BLaER1 (cell line): ENCODE measurements at regions not wholly inside any gene's neighbourhood (a gene's known extent, or its start where the extent isn't known, plus 50 kb on each side); places are given as distances from the start of the nearest gene placed in this dataset.

Source experiments
- H3K27ac ChIP-seq: shearing (Covaris generic); formaldehyde crosslinking; 2 replicates; pipeline ENCODE4 v1.8.1; 2022
- H3K27me3 ChIP-seq: shearing (Covaris generic); formaldehyde crosslinking; 2 replicates; pipeline ENCODE4 v1.8.1; 2022
- H3K36me3 ChIP-seq: shearing (Covaris generic); formaldehyde crosslinking; 2 replicates; pipeline ENCODE4 v1.8.1; 2022
- H3K4me1 ChIP-seq: shearing (Covaris generic); formaldehyde crosslinking; 2 replicates; pipeline ENCODE4 v1.8.1; 2022
- H3K4me2 ChIP-seq: shearing (Covaris generic); formaldehyde crosslinking; 2 replicates; pipeline ENCODE4 v1.8.1; 2022
- H3K4me3 ChIP-seq: shearing (Covaris generic); formaldehyde crosslinking; 2 replicates; pipeline ENCODE4 v1.8.1; 2022
- H3K9ac ChIP-seq: shearing (Covaris generic); formaldehyde crosslinking; 2 replicates; pipeline ENCODE4 v1.8.1; 2022
- H3K9me3 ChIP-seq: shearing (Covaris generic); formaldehyde crosslinking; 2 replicates; pipeline ENCODE4 v1.8.1; 2022
- H4K20me1 ChIP-seq: shearing (Covaris generic); formaldehyde crosslinking; 2 replicates; pipeline ENCODE4 v1.8.1; 2022
- Cebpa-rat ChIP-seq: shearing (Covaris generic); IDR thresholded peaks from 2 replicates; pipeline ENCODE4 v1.8.1; 2022

GRCh38 chr3:194265505-194265892, 85.6 kb downstream of the CPN2 start:
- Histone ChIP-seq H3K27ac (no peak overlapping the region), H3K4me1 (peaks cover 6% of the 10 kb centered on the region; the same call in 1 of the 2 replicates)

GRCh38 chr3:194265996-194266964, 84.8 kb downstream of the CPN2 start:
- Histone ChIP-seq H3K27ac (no peak overlapping the region), H3K27me3 (no peaks in the 10 kb centered on the region), H3K4me2 (no peak overlapping the region), H3K9ac (no peak overlapping the region), H3K4me1 (peaks cover 14% of the 10 kb centered on the region), H3K36me3 (no peaks in the 10 kb centered on the region), H4K20me1 (no peaks in the 10 kb centered on the region), H3K4me3 (no peak overlapping the region), H3K9me3 (no peaks in the 10 kb centered on the region)
- no peak for TF ChIP-seq Cebpa-rat

More at GRCh38 chr3:194265505-194265892, 85.6 kb downstream of the CPN2 start:
- no peak for TF ChIP-seq Cebpa-rat
- no peaks in the 10 kb centered on the region for H3K27me3 ChIP-seq
- no peaks in the 10 kb centered on the region for H4K20me1 ChIP-seq
- no peaks in the 10 kb centered on the region for H3K9me3 ChIP-seq
- no peaks in the 10 kb centered on the region for H3K36me3 ChIP-seq
- no peak overlapping the region for H3K4me3 ChIP-seq
- H3K9ac ChIP-seq = no peak overlapping the region
- H3K4me2 ChIP-seq = no peak overlapping the region; the same call in 1 of the 2 replicates

- Histone ChIP-seq H3K4me2 (no peak overlapping the region), H3K9ac (no peak overlapping the region), H3K9me3 (no peaks in the 10 kb centered on the region), H3K27me3 (no peaks in the 10 kb centered on the region), H3K27ac (no peak overlapping the region), H3K4me1 (peaks cover 18% of the 10 kb centered on the region), H4K20me1 (no peaks in the 10 kb centered on the region), H3K36me3 (no peaks in the 10 kb centered on the region), H3K4me3 (no peak overlapping the region)
- no peak for TF ChIP-seq Cebpa-rat
Measured at GRCh38 chr3:194267744-194268653, 83.1 kb downstream of the CPN2 start.

GRCh38 chr3:194268654-194269512, 82.2 kb downstream of the CPN2 start:
- Histone ChIP-seq H3K9ac (no peak overlapping the region), H3K27me3 (no peaks in the 10 kb centered on the region), H3K4me1 (peaks cover 18% of the 10 kb centered on the region), H3K27ac (no peak overlapping the region), H4K20me1 (no peaks in the 10 kb centered on the region), H3K36me3 (no peaks in the 10 kb centered on the region), H3K4me3 (no peak overlapping the region), H3K9me3 (no peaks in the 10 kb centered on the region), H3K4me2 (no peak overlapping the region)
- TF ChIP-seq Cebpa-rat = no peak

- H3K4me1 ChIP-seq = peaks cover 18% of the 10 kb centered on the region
- TF ChIP-seq Cebpa-rat = no peak
- H4K20me1 ChIP-seq = no peaks in the 10 kb centered on the region
- no peaks in the 10 kb centered on the region for H3K36me3 ChIP-seq
- no peaks in the 10 kb centered on the region for H3K27me3 ChIP-seq
- no peaks in the 10 kb centered on the region for H3K9me3 ChIP-seq
- no peak overlapping the region for H3K27ac ChIP-seq
- H3K9ac ChIP-seq = no peak overlapping the region
- no peak overlapping the region for H3K4me2 ChIP-seq
- H3K4me3 ChIP-seq = no peak overlapping the region
Measured at GRCh38 chr3:194269610-194270145, 81.5 kb downstream of the CPN2 start.

- no peaks in the 10 kb centered on the region for H4K20me1 ChIP-seq
- H3K4me2 ChIP-seq = peak overlapping the region; percentile 50
- no peak overlapping the region; the same call in 1 of the 2 replicates for H3K27ac ChIP-seq
- H3K9ac ChIP-seq = no peak overlapping the region
- H3K27me3 ChIP-seq = no peaks in the 10 kb centered on the region
- TF ChIP-seq Cebpa-rat = no peak
- no peaks in the 10 kb centered on the region for H3K36me3 ChIP-seq
- H3K4me3 ChIP-seq = no peak overlapping the region
- H3K4me1 ChIP-seq = peaks cover 13% of the 10 kb centered on the region
- no peaks in the 10 kb centered on the region for H3K9me3 ChIP-seq
Measured at GRCh38 chr3:194270627-194271459, 80.3 kb downstream of the CPN2 start.

GRCh38 chr3:194271460-194272035, 79.6 kb downstream of the CPN2 start:
- Histone ChIP-seq H3K9me3 (no peaks in the 10 kb centered on the region), H3K9ac (no peak overlapping the region)

GRCh38 chr3:194272221-194272620, 78.9 kb downstream of the CPN2 start:
- Histone ChIP-seq H3K4me2 (no peak overlapping the region), H3K4me3 (no peak overlapping the region), H3K4me1 (peaks cover 21% of the 10 kb centered on the region), H3K27ac (no peak overlapping the region), H4K20me1 (no peaks in the 10 kb centered on the region), H3K36me3 (no peaks in the 10 kb centered on the region), H3K27me3 (no peaks in the 10 kb centered on the region), H3K9ac (no peak overlapping the region), H3K9me3 (no peaks in the 10 kb centered on the region)
- TF ChIP-seq Cebpa-rat = no peak

More at GRCh38 chr3:194271460-194272035, 79.6 kb downstream of the CPN2 start:
- Histone ChIP-seq H3K4me1 (peaks cover 14% of the 10 kb centered on the region), H4K20me1 (no peaks in the 10 kb centered on the region), H3K27me3 (no peaks in the 10 kb centered on the region), H3K4me2 (peak overlapping the region; percentile 50), H3K4me3 (no peak overlapping the region), H3K27ac (no peak overlapping the region; the same call in 1 of the 2 replicates), H3K36me3 (no peaks in the 10 kb centered on the region)
- no peak for TF ChIP-seq Cebpa-rat
